Keratinocyte (primary cell): ENCODE measurements at regions not wholly inside any gene's neighbourhood (a gene's known extent, or its start where the extent isn't known, plus 50 kb on each side); places are given as distances from the start of the nearest gene placed in this dataset.

ENCODE experiments used
- DNase-seq: peaks from one replicate; pipeline ENCODE4 v3.0.0-alpha.2; 2011; ENCODE audit warnings: low read depth, missing footprints, low spot score
- FAIRE-seq: peaks from 2 replicates; lab custom pipeline; 2011; peaks lifted over from hg19 to GRCh38; lab: Jason Lieb, UNC
- H2AFZ ChIP-seq: 2 replicates; pipeline ENCODE4 v1.6.0; 2012; ENCODE audit warnings: low read length, control low read depth, inconsistent platforms; ENCODE audit not compliant: control insufficient read depth
- H3K27ac ChIP-seq: 2 replicates; pipeline ENCODE4 v1.5.1; 2011; ENCODE audit warnings: low read length; ENCODE audit not compliant: control insufficient read depth, insufficient read depth
- H3K27me3 ChIP-seq: 3 replicates; pipeline ENCODE4 v1.6.0; 2011; ENCODE audit warnings: low read length; ENCODE audit not compliant: control insufficient read depth, insufficient read depth; ENCODE audit errors: extremely low read depth
- H3K36me3 ChIP-seq, 2 experiments: 2 replicates in 1 of 2; 3 replicates in 1 of 2; pipeline ENCODE4 v1.5.1; 2011; ENCODE audit warnings: low read length in 2 of 2, mild to moderate bottlenecking in 1 of 2; ENCODE audit not compliant: control insufficient read depth in 2 of 2, insufficient read depth in 2 of 2; ENCODE audit errors: extremely low read depth in 1 of 2
- H3K4me1 ChIP-seq: 3 replicates; pipeline ENCODE4 v1.5.1; 2011; ENCODE audit warnings: low read length; ENCODE audit not compliant: control insufficient read depth, insufficient read depth; ENCODE audit errors: extremely low read depth
- H3K4me2 ChIP-seq: 3 replicates; pipeline ENCODE4 v1.6.0; 2011; ENCODE audit warnings: low read depth, low read length; ENCODE audit not compliant: control insufficient read depth, insufficient read depth; ENCODE audit errors: extremely low read depth
- H3K4me3 ChIP-seq, 3 experiments: fragments of 200-600 bp in 1 of 3; sonication (generic) in 1 of 3; 2 replicates in 2 of 3; 3 replicates in 1 of 3; pipeline ENCODE4 v1.5.1; 2011 to 2016; ENCODE audit warnings: low read length in 3 of 3, mild to moderate bottlenecking in 3 of 3, control low read depth in 2 of 3, inconsistent platforms in 1 of 3, low read depth in 1 of 3, mixed read lengths in 1 of 3, mixed run types in 1 of 3, moderate library complexity in 1 of 3; ENCODE audit not compliant: control insufficient read depth in 2 of 3, insufficient read depth in 2 of 3; ENCODE audit errors: extremely low read depth in 1 of 3
- H3K79me2 ChIP-seq: 2 replicates; pipeline ENCODE4 v1.6.0; 2012; ENCODE audit warnings: low read length; ENCODE audit not compliant: control insufficient read depth, insufficient read depth
- H3K9ac ChIP-seq: 3 replicates; pipeline ENCODE4 v1.6.0; 2011; ENCODE audit warnings: low read length; ENCODE audit not compliant: control insufficient read depth, insufficient read depth; ENCODE audit errors: extremely low read depth
- H3K9me1 ChIP-seq: 3 replicates; pipeline ENCODE4 v1.6.0; 2011; ENCODE audit warnings: low read length; ENCODE audit not compliant: control insufficient read depth, insufficient read depth; ENCODE audit errors: extremely low read depth
- H3K9me3 ChIP-seq: 2 replicates; pipeline ENCODE4 v1.5.1; 2012; ENCODE audit warnings: low read depth, low read length; ENCODE audit not compliant: control insufficient read depth
- H4K20me1 ChIP-seq: 3 replicates; pipeline ENCODE4 v1.6.0; 2011; ENCODE audit warnings: low read length; ENCODE audit not compliant: control insufficient read depth, insufficient read depth; ENCODE audit errors: extremely low read depth
- CTCF ChIP-seq, 3 experiments: IDR thresholded peaks in 1 of 3; conservative IDR thresholded peaks in 1 of 3; optimal IDR thresholded peaks in 1 of 3; 2 replicates in 2 of 3; 3 replicates in 1 of 3; pipeline versions ENCODE3 to v1.5.1; 2011; ENCODE audit warnings: low read length in 3 of 3, mild to moderate bottlenecking in 3 of 3, moderate library complexity in 2 of 3, control low read depth in 1 of 3, inconsistent platforms in 1 of 3; ENCODE audit not compliant: insufficient read depth in 2 of 3; ENCODE audit errors: extremely low read depth in 1 of 3
- EZH2 ChIP-seq: IDR thresholded peaks from one replicate; pipeline ENCODE4 v1.6.1; 2012; ENCODE audit warnings: inconsistent platforms, mild to moderate bottlenecking, low read length, moderate library complexity
- dilution Hi-C: fragments of 300-500 bp; cut with MboI; formaldehyde crosslinking; loops from one replicate; pipeline ENCODE4 v1.7.0; 2020; ENCODE audit warnings: low sequenced_read_pairs; ENCODE audit not compliant: extremely low pct_ligation_motif_present

- dilution Hi-C loops: no loop called here
- no peak for FAIRE-seq
Observed at GRCh38 chr3:16675805-16676204, 70.6 kb upstream of the DAZL start.

DNA sequence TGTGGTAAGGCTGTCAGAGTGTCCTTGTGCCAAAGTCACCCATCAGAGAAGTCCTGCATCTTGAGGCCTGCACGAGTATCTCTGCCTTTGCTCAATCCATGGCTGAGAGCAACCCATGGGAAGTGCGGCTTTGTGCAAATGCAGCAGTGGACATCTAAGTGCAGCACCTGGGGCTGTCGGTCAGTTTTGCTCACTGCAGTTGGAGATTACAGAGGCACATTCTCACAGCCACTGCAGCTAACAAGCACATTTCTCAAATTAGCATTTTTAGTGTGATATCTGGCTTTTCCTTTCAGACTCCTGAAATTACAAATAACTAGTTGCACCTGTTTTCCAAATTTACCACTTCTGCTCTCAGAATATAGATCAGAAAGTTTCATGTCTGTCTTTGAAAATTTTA is 81.5 kb upstream of the DAZL start:
- no peak overlapping the region for H2AFZ ChIP-seq
- no peak overlapping the region for H3K27ac ChIP-seq
- H3K36me3 ChIP-seq: no peaks in the 10 kb centered on the region
- DNase-seq (no peak), FAIRE-seq (no peak)
- H3K9ac ChIP-seq: no peak overlapping the region
- H3K4me3 ChIP-seq: no peak overlapping the region
- H4K20me1 ChIP-seq: no peaks in the 10 kb centered on the region
- no peaks in the 10 kb centered on the region for H3K79me2 ChIP-seq
- no peaks in the 10 kb centered on the region for H3K9me3 ChIP-seq
- no peaks in the 10 kb centered on the region for H3K27me3 ChIP-seq
- H3K4me2 ChIP-seq: no peak overlapping the region
- dilution Hi-C loops: no loop called here
- H3K4me1 ChIP-seq: no peaks in the 10 kb centered on the region
- H3K9me1 ChIP-seq: no peaks in the 10 kb centered on the region
- TF ChIP-seq EZH2: no peak
- no peak for TF ChIP-seq CTCF (optimal IDR thresholded peaks at IDR 0.05 in 1 of 3, IDR thresholded peaks at IDR 0.05 in 1 of 3, conservative IDR thresholded peaks at IDR 0.05 in 1 of 3; ENCODE audit: extremely low read depth in 1 of 3, insufficient read depth in 2 of 3, low read length in 3 of 3)

More at GRCh38 chr3:16675805-16676204, 70.6 kb upstream of the DAZL start:
- H4K20me1 ChIP-seq: no peaks in the 10 kb centered on the region
- no peak overlapping the region for H3K9ac ChIP-seq
- H3K9me1 ChIP-seq: no peaks in the 10 kb centered on the region
- H2AFZ ChIP-seq: no peak overlapping the region
- H3K4me1 ChIP-seq: no peaks in the 10 kb centered on the region
- no peak overlapping the region for H3K4me2 ChIP-seq
- H3K36me3 ChIP-seq: no peaks in the 10 kb centered on the region
- DNase-seq: no peak
- H3K27ac ChIP-seq: no peak overlapping the region
- no peaks in the 10 kb centered on the region for H3K79me2 ChIP-seq
- H3K27me3 ChIP-seq: no peaks in the 10 kb centered on the region
- no peaks in the 10 kb centered on the region for H3K9me3 ChIP-seq
- TF ChIP-seq CTCF (optimal IDR thresholded peaks at IDR 0.05 in 1 of 3, IDR thresholded peaks at IDR 0.05 in 1 of 3, conservative IDR thresholded peaks at IDR 0.05 in 1 of 3; ENCODE audit: extremely low read depth in 1 of 3, insufficient read depth in 2 of 3, low read length in 3 of 3) (no peak), EZH2 (no peak)
- H3K4me3 ChIP-seq: no peak overlapping the region
